ENCODE measurements at regions not wholly inside any gene's neighbourhood (a gene's known extent, or its start where the extent isn't known, plus 50 kb on each side); places are given as distances from the start of the nearest gene placed in this dataset.

GRCh38 chr4:15339737-15340136, 88.1 kb upstream of the C1QTNF7 start:
- DNase-seq (ENCODE audit: low spot score): no peak

- no peak for DNase-seq (ENCODE audit: low spot score)
Measured at GRCh38 chr4:15340332-15340731, 87.5 kb upstream of the C1QTNF7 start.

DNA sequence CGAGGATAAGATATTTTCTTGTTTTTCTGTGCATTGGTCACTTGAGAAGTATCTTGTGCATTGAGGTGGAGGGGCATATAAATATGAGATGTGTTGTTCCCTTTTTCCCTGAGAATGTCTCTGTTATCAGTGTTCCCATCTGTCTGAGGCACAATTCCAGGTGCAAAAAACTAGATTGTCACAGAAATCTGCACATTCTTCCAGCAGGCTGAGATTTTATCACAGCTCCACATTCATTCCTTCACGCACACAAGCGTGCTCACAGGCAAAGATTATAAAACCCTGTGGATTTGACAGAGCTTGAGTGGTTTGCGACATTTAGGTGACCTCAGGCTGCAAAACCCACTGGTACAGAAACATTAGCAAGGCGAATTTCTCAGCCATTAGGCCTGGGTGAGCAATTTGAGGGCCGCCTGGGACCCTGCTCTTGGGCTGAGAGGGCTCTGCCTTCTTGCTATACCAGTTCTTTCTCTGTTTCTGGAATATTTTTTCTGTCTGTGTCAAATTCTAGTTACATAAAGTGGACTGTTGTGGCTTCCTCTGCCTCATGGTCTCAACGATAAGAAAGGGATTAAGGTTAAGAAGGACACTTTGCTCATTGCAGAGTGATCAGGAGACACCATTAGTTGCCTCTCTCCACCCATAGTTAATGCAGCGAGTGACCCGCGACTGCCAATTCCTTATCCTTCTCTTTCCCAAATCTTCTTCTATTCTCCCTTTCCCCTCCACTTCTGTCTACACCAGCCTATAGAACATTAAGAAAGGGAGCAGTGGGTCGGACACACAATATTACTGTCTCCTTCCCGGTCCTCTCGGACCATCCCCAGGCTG, 86.7 kb upstream of the C1QTNF7 start:
- DNase-seq (ENCODE audit: low spot score): no peak

DNA sequence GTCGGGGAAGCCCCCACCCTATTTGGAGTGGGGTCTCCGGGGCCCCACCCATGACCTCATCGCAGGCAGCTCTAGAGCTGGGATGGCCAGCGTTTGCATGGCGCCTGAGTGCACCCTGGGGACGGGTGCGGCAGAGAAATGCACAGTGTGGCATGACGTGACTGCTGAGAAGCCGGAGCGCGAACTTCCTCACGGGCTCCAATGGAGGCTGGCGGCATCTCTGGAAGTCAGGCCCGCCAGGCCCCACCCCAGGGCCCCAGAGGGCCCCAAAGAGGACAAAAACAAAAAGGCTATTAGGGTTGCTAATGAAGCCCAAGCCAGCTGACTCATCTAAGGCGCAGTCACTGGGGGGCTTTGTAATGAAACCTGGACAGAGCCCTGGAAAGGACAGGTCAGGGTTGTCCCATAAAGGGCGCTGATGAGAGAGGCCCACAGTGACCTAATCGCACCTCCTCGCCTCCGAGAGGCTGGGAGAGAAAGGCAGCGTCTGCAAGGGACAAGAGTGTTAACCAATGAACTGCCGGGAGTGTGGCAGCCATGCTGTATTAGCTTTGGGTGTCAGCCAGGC, 86.0 kb upstream of the C1QTNF7 start:
- no peak for DNase-seq (ENCODE audit: low spot score)

DNA sequence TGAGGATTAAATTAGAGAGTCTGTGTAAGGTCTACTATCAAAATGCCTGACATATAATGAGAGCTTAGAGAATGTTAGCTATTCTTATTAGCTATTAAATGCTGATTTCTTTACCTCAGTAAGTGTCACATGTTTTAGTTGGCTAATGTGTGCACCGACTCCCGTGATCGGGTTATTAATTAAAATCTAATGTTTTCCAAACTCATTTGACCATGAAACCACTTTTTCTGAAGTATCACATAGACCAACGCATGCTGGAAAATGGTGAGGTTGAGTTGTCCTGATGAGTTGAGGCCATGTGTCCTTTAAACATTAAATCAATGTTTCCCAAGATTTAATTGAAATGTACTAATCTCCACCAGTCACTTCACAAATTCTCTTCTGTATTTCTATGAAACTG, 84.8 kb upstream of the C1QTNF7 start:
- no peak for DNase-seq (ENCODE audit: low spot score)

- no peak for DNase-seq (ENCODE audit: low spot score)
Measured at GRCh38 chr4:15343581-15343980, 84.3 kb upstream of the C1QTNF7 start.

DNA sequence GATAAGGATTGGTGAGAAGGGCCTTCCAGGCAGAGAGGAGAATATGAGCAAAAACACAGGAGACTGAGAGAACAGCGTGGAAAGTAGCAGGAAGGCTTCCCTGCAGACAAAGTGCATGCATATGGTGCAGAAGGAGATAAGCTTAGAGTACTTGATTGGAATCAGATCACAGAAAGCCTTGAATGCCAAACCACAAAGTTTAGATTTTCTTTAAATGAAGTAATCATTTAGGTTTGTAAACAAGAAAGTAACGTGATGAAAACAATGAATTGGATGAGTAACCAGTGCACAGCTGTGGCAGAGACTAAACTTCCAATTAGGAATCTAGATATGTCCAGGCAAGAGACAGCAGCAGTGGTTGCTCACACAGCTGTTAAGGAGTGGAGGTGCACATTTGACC, 83.8 kb upstream of the C1QTNF7 start:
- DNase-seq (ENCODE audit: low spot score): no peak

- no peak for DNase-seq (ENCODE audit: low spot score)
Measured at GRCh38 chr4:15345134-15345533, 82.7 kb upstream of the C1QTNF7 start.

DNA sequence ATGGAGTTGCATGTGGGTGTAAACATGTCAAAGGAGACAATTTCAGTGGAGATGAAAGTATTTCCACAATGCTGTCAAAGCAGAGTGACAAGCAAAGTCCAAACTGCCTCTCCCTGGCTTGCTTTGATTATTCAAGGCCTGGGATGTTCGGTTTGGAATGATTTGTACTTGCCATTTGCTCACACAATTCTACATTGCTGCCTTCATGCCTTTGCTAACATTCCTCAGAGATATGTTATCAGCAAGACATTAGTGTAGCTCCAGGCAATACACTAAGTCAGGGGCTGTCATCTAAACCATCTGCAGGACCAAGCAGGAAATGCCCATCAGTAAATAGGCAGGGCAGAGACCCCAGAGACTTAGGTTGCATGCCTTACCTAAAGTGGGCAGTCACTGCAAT, 79.6 kb upstream of the C1QTNF7 start:
- no peak for DNase-seq (ENCODE audit: low spot score)

GRCh38 chr4:15348695-15349094, 79.1 kb upstream of the C1QTNF7 start:
- DNase-seq (ENCODE audit: low spot score): no peak

DNA sequence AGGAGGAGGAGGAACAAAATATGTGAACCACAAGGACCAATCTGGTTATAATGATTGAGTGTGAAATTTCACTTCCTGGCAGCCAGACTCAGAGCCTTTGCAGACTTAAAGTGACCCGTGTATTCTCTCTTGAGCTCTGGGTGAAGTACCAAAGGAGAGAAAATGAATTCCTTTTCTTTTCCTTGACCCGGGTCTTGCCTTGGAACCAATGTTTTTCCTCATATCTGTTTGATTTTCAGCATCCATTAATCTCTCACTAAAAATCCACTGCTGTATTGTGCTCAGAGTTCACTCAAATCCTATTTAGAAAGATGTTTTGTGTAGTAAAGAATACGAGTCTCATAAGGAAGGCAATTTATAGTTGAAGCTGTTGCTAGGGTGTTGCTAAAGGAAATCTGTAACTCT, 78.3 kb upstream of the C1QTNF7 start:
- no peak for DNase-seq (ENCODE audit: low spot score)

- DNase-seq (ENCODE audit: low spot score): no peak
Measured at GRCh38 chr4:15349965-15350364, 77.9 kb upstream of the C1QTNF7 start.

DNA sequence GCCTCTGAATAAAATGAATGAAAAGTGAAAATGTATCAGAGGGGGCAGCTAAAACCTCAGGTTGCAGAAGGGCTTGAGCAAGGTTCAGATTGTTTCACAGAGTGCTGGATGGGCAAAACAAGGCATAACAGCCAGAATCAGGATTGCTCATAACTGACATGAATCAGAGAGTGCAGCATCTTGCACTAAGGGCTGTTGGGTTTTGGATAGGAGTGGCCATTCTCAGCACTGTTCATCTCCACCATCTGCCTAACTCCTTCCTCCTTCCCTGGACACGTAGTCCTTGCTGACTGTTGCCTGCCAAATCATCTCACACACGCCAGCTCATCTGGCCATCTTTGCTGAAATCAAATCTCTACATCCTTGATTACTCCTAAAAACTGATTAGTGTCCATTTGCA, 75.3 kb upstream of the C1QTNF7 start:
- no peak for DNase-seq (ENCODE audit: low spot score)

DNA sequence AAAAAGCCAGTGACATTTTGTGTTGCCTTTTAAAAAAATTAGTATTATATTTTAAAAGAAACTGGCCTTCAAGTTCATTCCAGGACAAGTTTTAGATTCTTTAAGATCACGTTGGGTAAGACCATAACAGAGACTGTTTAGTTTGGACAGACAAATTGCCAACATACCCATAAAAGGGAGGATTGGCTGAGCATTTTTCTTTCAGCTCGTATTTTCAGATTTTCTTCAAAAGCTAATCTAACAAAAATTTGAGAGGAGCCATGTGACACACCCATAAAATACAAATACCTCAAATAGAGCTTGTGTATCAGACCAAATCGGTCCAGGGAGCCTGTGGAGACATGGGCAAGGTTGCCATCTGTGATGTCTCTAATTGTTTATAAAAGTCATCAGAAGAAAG, 74.6 kb upstream of the C1QTNF7 start:
- no peak for DNase-seq (ENCODE audit: low spot score)

GRCh38 chr4:15354371-15355297, 73.2 kb upstream of the C1QTNF7 start:
- DNase-seq (ENCODE audit: low spot score): no peak

DNA sequence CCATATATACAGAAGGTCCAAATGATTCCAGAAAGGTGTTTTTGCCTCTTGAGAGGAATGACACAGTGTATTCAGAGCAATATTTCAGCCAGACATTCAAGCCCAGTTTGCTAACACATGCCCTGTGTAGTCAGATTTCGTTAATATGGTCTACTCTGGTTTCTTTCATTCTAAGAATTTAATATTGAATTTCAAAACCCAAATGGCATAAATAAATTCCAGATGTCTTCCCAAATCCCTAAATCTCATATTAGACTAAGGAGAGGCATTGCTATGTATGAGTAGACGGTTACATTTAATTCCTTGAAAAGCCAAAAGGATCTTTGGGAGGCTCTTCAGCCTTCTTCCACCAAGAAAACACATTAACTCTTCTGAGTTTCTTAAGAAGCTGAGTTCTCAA, 66.3 kb upstream of the C1QTNF7 start:
- DNase-seq (ENCODE audit: low spot score): no peak

DNA sequence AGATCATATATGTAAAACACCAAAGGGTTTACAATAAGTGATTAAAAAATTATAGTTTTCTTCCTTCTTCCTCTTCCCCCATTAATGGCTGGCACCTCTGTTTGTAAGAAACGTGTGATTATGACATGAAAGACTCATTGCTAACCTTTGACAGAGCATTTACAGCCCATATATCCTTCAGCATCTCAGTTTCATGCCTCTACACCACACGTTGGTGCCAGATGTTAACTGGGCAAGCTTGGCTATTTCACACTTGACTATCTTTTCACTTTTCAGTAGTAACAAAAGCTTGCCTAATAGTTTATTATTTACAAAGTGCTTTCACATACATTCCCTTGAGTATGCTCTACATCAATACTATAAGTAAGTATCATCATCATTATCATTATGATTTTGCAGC, 65.3 kb upstream of the C1QTNF7 start:
- DNase-seq (ENCODE audit: low spot score): no peak

GRCh38 chr4:15364183-15364582, 63.6 kb upstream of the C1QTNF7 start:
- DNase-seq (ENCODE audit: low spot score): no peak

- DNase-seq (ENCODE audit: low spot score): no peak
Measured at GRCh38 chr4:15365641-15366040, 62.2 kb upstream of the C1QTNF7 start.

DNA sequence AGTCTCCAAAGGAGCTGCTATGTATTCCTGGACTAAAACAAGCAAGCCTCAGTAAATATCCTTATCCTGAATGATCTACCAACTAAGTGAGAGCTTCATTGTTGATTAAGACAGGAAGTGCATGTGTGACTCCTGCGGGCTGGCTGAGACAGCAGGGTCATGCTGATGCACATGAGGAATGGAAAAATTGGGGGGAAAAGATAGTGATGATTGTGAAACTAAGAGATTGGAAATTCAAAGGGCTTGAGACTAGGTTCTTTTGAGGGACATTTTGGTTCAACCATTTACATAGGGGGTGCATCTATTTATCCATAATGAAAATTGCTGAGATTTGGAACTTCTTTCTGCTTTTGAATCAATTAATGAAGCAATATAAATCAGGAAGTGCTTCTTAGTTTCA, 61.1 kb upstream of the C1QTNF7 start:
- no peak for DNase-seq (ENCODE audit: low spot score)

- no peak for DNase-seq (ENCODE audit: low spot score)
Measured at GRCh38 chr4:15368856-15369255, 59.0 kb upstream of the C1QTNF7 start.

GRCh38 chr4:15370296-15370695, 57.5 kb upstream of the C1QTNF7 start:
- DNase-seq (ENCODE audit: low spot score): no peak

DNA sequence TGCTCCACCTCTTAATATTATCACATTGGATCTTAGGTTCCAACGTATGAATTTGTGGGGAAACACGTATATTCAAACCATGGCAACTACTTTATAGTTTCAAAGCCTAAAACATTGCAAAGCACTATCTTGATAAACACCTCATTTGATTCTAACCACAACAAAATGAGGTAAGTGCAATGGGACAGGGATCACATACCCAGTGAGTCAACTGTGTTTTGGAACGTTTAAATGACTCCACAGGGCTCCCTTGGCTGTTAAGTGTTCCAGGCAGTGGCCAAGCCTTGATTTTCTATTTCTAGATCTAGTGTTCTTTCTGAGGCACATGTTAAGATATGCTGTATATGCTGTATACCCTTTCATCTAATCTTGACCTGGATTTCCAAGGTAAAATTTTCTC, 54.5 kb upstream of the C1QTNF7 start:
- no peak for DNase-seq (ENCODE audit: low spot score)
